Mononuclear cell (primary cell): ENCODE measurements at regions not wholly inside any gene's neighbourhood (a gene's known extent, or its start where the extent isn't known, plus 50 kb on each side); places are given as distances from the start of the nearest gene placed in this dataset.
"Not testable (repeated sequence)": the region's sequence is repeated elsewhere in the genome, so short reads cannot be mapped to it uniquely, and the experiment has no call there.

Experiments used
- H3K27me3 ChIP-seq: 2 replicates; pipeline ENCODE4 v1.6.0; 2011; ENCODE audit warnings: low read length, control low read depth; ENCODE audit not compliant: insufficient read depth
- H3K4me1 ChIP-seq: 2 replicates; pipeline ENCODE4 v1.5.1; 2011; ENCODE audit warnings: mild to moderate bottlenecking, low read length, control low read depth; ENCODE audit not compliant: insufficient read depth
- H3K4me3 ChIP-seq: 2 replicates; pipeline ENCODE4 v1.5.1; 2011; ENCODE audit warnings: mild to moderate bottlenecking, low read length, moderate library complexity
- H3K9me3 ChIP-seq: 2 replicates; pipeline ENCODE4 v1.5.1; 2011; ENCODE audit warnings: low read depth, mild to moderate bottlenecking, control low read depth, low read length

DNA sequence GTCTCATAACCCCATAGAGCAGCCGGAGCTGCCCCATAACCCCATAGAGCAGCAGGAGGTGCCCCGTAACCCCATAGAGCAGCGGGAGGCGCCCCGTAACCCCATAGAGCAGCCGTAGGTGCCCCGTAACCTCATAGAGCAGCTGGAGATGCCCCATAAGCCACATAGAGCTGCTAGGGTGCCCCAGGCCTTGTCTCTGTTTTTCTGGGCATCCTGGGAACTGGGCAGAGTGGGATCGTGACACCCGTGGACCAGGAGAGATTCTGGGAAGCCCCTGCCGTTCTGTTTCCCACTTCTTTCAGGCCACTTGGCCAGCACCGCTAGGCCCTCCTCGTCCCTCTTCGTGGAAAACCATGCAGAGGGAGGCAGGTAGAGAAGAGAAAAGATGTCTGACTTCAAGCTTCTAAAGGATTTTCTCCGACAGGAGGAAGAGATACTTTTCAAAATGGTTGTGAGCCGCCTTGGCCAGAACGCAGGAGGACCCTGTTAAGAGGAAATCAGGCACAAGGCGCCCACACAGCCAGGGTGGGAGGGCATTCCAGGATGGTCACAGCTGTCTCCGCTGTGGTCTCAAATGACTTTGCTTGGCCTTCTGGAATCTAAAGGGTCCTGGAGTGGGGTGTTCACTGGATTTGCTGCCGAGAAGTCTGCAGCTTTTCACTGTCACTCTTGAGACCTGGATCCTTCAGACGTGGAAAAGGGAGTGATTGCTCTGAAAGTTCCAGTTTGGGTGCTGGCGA, 171.8 kb downstream of the NPIPB11 start:
- not testable (repeated sequence) for H3K4me3 ChIP-seq, H3K9me3 ChIP-seq, H3K27me3 ChIP-seq, H3K4me1 ChIP-seq

DNA sequence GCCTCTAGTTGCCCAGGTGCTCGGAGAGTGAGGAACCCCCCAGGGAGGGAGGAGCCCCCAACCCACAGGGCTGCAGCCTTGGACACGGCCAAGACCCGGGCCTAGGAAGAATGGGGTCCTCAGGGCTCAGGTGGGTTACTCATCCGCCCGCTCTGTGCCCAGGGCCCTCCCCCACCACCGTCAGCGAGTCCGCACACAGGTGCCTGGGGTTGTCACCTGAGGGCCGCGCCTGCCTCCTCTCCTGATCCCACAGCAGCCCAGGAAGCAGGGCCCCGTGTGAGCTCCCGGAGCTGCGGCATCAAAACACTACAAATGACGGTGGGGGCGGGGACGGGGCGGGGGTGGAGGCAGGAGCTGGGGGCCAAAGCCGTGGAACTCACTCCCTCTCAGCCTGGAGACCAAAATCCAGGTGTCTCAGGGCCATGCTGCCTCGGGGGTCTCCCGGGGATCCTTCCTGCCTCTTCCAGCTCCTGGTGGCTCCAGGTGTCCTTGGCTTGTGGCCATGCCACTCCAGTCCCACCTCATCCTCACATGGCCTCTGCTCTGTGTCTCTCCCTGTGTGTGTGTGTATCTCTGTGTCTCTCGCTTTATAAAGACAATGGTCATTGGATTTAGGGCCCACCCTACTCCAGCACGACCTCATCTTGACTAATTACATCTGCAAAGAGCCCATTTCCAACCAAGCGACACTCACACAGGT, 172.7 kb downstream of the NPIPB11 start:
- H3K27me3 ChIP-seq, H3K4me3 ChIP-seq, H3K4me1 ChIP-seq, H3K9me3 ChIP-seq: not testable (repeated sequence)

DNA sequence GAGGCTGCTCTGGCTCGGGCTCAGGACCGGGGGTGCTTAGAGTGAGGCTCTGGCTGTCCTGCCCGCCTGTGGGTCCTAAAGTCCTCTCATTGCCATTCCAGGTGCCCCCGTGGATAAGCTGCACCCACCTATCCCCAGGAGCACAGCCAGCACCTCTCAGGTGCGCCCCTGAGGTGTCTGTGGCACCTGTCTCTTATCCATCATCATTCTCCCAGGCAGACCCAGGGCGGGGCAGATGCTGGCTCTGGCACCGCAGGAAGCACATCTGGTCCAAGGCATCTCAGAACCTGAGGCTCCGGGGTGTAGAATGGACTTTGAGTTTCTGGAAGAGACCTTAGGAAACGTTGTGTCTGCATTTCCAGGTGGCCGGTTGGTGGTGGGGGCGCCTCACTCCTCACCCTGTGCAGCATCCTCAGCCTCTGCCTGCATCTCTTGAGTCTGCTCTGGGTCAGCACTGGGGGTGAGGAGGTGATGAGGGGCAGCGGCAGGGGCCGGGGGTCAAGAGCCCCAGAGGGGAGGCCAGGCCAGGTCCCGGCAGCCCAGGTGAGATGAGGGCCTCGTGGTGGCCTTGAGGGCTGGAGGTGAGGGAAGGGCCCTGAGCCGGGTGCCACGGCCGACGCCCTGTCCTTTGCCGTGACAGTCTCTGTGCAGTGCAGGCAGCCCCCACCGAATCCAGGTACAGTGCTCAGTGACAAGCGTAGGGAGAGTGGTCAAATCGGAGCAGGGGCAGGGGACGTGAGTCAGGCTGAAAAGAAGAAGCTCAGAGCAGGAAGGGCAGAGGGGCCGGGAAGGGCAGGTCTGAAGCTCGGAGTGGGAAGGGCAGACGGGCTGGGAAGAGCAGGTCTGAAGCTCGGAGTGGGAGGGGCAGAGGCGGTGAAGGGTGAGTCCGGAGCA, 173.5 kb downstream of the NPIPB11 start:
- Histone ChIP-seq H3K9me3 (no peaks in the 10 kb centered on the region), H3K4me1 (no peaks in the 10 kb centered on the region), H3K4me3 (no peak overlapping the region), H3K27me3 (no peaks in the 10 kb centered on the region)

DNA sequence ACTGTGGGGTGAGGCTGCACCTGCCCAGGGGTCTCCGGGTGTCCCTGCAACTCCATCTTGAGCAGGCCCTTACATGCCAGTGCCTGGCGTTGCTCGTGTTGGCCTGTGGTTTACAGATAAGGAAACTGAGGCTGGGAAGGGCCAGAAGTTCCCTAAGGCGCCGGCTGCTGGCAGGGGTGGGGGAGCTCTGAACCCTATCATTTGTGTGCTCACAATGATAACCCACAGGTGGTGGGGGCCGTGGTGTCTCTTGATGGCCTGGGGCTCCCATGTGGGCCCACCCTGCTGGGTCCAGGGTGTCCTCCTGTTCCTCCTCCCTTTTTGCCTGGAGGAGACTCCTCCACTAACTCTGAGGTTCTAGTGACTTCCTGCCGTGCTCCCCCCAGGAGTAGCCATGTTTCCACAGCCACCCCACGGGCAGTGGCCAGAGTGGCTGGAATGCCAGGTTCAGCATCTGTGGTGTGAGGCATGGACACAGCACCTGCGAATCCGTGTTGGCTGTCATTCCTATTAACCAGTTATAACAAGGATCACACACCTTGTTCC, 174.3 kb downstream of the NPIPB11 start:
- not testable (repeated sequence) for H3K27me3 ChIP-seq, H3K4me1 ChIP-seq, H3K4me3 ChIP-seq, H3K9me3 ChIP-seq

DNA sequence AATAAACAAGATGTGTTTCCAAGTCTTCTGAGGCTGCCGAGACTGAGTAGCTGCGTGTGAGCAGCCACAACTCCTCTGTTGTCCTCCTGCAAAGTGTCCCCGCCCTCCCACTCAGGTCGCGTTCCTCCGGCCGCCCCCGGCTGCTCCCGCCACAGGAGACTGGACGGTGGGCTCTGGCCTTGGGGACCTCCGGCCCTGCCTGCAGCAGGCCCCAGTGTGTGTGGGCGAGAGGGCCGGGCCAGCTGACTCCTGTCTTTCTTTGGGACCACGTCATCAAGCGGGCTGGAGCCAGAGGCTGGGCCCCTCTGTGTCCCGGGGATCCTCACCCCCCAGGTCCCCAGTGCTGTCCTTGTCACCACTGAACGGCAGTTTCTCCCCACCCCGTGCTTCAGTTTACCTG, 175.3 kb downstream of the NPIPB11 start:
- Histone ChIP-seq H3K27me3 (no peaks in the 10 kb centered on the region), H3K4me3 (no peak overlapping the region), H3K4me1 (no peaks in the 10 kb centered on the region)

DNA sequence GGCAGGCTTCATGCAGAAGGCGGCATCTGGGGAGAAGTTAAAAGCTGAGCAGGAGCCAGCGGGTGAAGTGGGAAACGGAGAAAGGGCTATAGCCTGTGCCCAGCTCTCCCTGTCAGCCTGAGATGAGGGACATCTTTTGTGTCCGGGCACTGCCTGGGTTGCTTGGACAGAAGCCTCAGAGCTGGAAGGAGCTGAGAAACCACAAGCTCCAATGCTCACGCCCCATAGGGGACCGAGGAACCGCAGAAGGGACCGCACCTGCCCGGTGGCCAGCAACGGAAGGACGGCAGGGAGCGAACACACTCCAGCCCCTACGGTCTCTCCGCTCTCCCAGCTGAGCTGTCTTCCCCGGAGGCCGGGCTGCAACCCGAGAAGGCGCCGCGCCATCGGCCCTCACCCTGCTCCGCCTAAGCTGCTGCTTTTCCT, 175.8 kb downstream of the NPIPB11 start:
- H3K4me3 ChIP-seq = no peak overlapping the region
- H3K9me3 ChIP-seq = no peaks in the 10 kb centered on the region
- H3K4me1 ChIP-seq = no peaks in the 10 kb centered on the region
- no peaks in the 10 kb centered on the region for H3K27me3 ChIP-seq

More for the DNA sequence above, 175.3 kb downstream of the NPIPB11 start:
- H3K9me3 ChIP-seq = no peaks in the 10 kb centered on the region

DNA sequence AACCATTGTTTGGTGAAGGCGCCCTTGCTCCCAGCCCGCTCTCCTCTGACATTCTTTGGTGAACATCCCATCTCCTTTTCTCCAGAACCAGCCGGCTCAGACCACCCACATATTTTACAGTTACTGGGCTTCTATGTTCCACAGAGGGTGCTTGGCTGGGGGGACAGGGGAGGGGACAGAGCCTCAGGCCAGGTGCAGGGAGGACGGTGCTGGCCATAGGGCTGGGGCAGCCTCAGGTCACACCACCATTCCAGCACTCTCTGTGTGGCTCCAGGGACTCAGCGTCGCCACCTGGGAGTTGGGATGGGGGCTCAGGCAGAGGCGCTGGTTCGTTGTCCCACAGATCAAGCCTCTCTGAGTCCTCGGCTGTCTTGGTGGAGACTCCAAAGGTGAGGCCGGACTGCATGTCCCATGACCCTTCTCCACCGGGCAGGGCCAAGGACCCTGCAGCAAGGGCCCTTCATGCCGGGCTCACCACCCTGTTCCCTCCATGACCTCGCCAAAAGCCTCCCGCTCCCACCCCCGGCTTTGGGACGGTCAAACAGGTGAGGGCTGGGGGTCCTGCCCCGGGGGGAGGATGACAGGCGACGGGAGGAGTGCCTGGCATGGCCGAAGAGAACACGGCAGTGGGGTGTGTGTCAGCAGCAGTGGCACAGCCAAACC, 176.4 kb downstream of the NPIPB11 start:
- H3K27me3 ChIP-seq, H3K4me3 ChIP-seq, H3K4me1 ChIP-seq, H3K9me3 ChIP-seq: not testable (repeated sequence)

DNA sequence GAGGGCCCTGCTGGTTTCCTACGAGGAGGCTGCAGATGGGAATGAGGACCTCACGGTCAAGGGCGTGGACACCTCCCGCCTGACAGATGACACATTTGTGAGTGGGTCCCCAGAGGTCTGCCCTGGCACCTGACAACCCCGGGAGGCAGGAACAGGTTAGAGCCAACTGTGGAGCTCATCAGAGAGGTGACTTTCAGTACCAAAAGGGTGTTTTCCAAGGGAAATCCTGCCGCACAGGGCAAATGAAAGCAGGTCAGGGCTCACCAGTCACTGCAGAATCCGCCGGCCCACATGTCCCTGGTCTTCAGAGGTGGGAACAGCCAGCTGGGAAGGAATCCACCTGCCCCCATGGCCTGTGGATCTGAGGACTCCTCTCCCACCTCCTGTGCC, 176.9 kb downstream of the NPIPB11 start:
- H3K4me1 ChIP-seq, H3K27me3 ChIP-seq, H3K4me3 ChIP-seq, H3K9me3 ChIP-seq: not testable (repeated sequence)

DNA sequence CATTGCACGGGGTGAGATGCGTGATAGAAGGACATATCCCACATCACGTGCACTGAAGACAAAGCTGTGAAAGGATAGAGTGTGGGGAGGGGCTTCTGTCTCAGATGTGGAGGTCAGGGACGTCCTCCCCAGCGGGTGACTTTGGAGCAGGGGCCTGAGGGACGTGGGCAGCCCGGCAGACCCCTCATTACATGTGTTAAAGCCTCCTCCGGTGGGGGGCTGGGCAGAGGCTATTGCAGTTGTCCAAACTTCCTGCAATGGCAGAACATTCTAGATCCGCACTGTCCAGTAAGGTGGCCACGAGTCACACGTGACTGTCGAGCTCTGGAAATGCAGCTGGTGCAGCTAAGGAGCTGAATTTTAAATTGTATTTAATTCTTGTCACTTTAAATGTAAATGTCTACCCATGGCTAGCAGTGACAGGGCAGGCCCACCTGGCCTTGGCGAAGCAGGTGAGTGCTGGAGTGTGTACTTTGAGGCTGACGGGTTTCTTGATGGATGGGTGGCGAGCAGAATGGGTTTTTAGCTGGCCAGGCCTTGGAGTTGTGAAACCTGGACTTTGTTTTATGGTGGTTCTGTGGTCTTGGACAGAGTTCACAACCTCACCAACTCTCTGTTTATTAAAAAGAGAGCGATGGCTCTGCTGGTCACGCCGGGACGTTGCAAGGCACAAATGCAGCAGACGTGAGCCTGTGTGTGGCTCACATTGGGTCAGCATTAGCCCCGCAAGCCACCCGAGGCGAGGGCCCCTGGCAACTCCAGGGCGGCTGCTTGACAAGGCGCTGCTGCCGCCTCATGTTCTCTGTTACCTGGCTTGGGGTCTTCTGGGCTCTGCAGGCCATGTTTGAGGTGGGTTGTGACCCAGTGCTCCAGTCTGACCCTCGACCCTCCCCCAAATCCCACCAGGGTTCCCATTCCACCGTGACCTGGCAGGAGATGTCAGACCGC, 177.6 kb downstream of the NPIPB11 start:
- not testable (repeated sequence) for H3K4me1 ChIP-seq, H3K9me3 ChIP-seq, H3K4me3 ChIP-seq, H3K27me3 ChIP-seq

DNA sequence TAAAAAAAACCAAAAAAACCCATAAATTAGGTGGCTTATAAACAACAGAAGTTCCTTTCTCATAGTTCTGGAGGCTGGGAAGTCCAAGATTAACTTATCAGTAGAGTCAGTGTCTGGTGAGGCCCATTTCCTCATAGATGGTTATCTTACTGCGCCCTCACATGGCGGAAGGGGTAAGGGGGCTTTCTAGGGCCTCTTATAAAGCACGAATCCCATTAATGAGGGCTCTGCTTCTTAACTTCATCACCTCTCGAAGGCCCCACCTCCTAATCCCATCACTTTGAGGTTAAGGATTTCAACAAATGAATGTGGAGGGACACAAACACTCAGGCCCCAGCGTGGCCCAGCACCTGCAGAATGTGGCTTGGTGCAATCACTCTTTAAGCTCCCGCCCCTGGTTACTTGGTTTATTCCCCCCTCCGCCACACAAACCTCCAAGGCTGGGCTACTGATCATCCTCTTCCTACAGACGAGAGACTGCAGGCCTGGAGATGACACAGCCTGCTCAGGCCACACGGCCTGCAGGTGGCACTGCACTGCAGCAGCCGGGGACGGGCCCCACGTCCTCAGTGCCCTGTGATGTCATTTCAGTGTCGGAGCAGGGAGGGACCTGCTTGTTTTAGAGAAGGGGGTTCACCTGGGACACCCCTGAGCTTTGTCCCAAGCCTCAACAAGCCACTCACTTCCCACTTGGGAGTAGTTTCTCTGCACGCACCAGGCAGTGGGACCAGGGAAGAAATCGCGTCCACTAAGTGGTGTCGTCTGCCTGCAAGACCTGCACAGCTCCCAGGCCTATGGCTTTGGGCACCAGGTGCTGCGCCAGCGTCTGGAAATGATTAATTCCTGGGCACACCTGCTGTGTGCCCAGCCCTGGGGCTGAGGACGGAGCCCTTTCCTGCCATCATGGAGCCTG, 178.5 kb downstream of the NPIPB11 start:
- H3K27me3 ChIP-seq = not testable (repeated sequence)

DNA sequence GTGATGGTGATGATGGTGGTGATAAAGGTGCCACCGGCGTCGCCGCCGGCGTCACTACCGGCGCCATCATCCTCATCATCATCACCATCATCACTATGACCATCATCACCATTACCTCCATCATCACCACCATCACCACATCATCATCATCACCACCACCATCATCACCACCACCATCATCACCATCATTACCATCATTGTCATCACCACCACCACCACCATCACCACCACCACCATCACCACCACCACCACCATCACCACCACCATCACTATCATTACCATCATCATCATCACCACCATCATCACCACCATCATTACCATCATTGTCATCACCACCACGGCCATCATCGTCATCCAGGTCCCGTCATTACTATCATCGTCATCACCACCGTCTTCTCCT, 179.7 kb downstream of the NPIPB11 start:
- Histone ChIP-seq H3K27me3 (no peaks in the 10 kb centered on the region), H3K4me3 (no peak overlapping the region)

More for the DNA sequence above, 178.5 kb downstream of the NPIPB11 start:
- not testable (repeated sequence) for H3K4me3 ChIP-seq, H3K9me3 ChIP-seq
- H3K4me1 ChIP-seq = peaks cover 10% of the 10 kb centered on the region

DNA sequence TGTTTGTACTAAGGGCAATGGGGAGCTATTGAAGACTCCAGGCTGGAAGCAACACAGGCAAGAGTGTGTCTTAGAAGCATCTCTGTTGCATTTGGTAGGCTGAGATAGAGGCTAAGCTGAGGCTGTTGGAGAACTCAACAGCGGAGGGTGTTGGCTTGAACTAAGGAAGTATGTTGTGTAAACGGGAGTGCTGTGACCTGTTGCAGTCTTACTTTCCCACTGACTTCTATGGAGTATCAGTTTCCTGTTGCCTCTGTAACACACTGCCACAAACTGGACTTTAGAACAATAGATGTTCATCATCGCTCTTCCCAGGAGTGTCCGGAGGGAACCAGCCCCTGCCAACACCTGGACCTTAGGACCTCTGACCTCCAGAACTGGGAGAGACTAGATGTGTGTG, 181.8 kb downstream of the NPIPB11 start:
- peaks cover 10% of the 10 kb centered on the region for H3K4me1 ChIP-seq
- not testable (repeated sequence) for H3K27me3 ChIP-seq, H3K9me3 ChIP-seq, H3K4me3 ChIP-seq

More for the DNA sequence above, 179.7 kb downstream of the NPIPB11 start:
- Histone ChIP-seq H3K9me3 (no peaks in the 10 kb centered on the region), H3K4me1 (peaks cover 10% of the 10 kb centered on the region)

DNA sequence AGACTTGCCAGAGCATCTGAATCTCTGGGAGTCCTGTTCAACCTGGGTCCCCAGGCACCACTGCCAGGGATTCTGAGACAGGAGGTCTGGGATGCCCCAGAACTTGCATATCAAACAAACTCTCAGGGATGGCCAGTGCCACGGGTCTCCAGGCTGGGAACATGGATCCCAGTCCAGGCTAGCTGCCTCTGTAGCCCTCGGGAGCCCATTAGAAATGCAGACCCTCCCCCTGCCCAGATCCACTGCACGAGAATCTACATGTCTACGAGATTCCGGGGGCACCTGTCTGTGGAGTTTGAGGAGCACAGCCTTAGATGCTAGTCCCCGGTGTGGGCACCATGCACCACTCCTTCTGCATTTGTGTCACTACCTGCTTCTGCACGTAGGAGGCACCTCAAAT, 183.9 kb downstream of the NPIPB11 start:
- not testable (repeated sequence) for H3K27me3 ChIP-seq, H3K9me3 ChIP-seq, H3K4me3 ChIP-seq
- peaks cover 10% of the 10 kb centered on the region for H3K4me1 ChIP-seq
